Ishikawa (cell line): ENCODE measurements at regions not wholly inside any gene's neighbourhood (a gene's known extent, or its start where the extent isn't known, plus 50 kb on each side); places are given as distances from the start of the nearest gene placed in this dataset.

Source experiments
- CEBPB ChIP-seq: IDR thresholded peaks from 2 replicates; pipeline ENCODE4 v1.6.1; 2012
- CREB1 ChIP-seq: IDR thresholded peaks from 2 replicates; pipeline ENCODE4 v1.6.1; 2012; ENCODE audit warnings: low read depth
- EGR1 ChIP-seq: IDR thresholded peaks from 2 replicates; pipeline ENCODE4 v1.6.1; 2012
- EP300 ChIP-seq: IDR thresholded peaks from 2 replicates; pipeline ENCODE4 v1.6.1; 2012; ENCODE audit warnings: borderline replicate concordance
- FOXM1 ChIP-seq: IDR thresholded peaks from 2 replicates; pipeline ENCODE4 v1.6.1; 2012; ENCODE audit warnings: low read depth, borderline replicate concordance
- MAX ChIP-seq: IDR thresholded peaks from 2 replicates; pipeline ENCODE4 v1.6.1; 2012
- NFIC ChIP-seq: IDR thresholded peaks from 2 replicates; pipeline ENCODE4 v1.6.1; 2012
- RAD21 ChIP-seq: IDR thresholded peaks from 2 replicates; pipeline ENCODE4 v1.6.1; 2012; ENCODE audit warnings: low read depth
- REST ChIP-seq: IDR thresholded peaks from 2 replicates; pipeline ENCODE4 v1.6.1; 2012; ENCODE audit warnings: low read depth, mild to moderate bottlenecking
- TAF1 ChIP-seq: IDR thresholded peaks from 2 replicates; pipeline ENCODE4 v1.6.1; 2012; ENCODE audit warnings: low read depth, mild to moderate bottlenecking
- TCF12 ChIP-seq: IDR thresholded peaks from 2 replicates; pipeline ENCODE4 v1.6.1; 2012; ENCODE audit warnings: low read depth
- TEAD4 ChIP-seq: IDR thresholded peaks from 2 replicates; pipeline ENCODE4 v1.6.1; 2012
- USF1 ChIP-seq: IDR thresholded peaks from 2 replicates; pipeline ENCODE4 v1.6.1; 2012
- YY1 ChIP-seq: IDR thresholded peaks from 2 replicates; pipeline ENCODE4 v1.6.1; 2012; ENCODE audit warnings: low read depth
- ZBTB7A ChIP-seq: IDR thresholded peaks from 2 replicates; pipeline ENCODE4 v1.6.1; 2012; ENCODE audit warnings: low read depth

- TF ChIP-seq REST (no peak), TEAD4 (no peak), TCF12 (no peak), CEBPB (no peak), YY1 (no peak), RAD21 (no peak), TAF1 (no peak), ZBTB7A (no peak), EGR1 (no peak), CREB1 (no peak), NFIC (no peak), MAX (no peak), USF1 (no peak), FOXM1 (no peak), EP300 (no peak)
These were observed 110.2 kb upstream of the ACKR3 start for GRCh38 chr2:236459393-236459792.

GRCh38 chr2:236464140-236464539 is 105.5 kb upstream of the ACKR3 start:
- no peak for TF ChIP-seq NFIC
- no peak for TF ChIP-seq YY1
- no peak for TF ChIP-seq REST
- no peak for TF ChIP-seq TAF1
- no peak for TF ChIP-seq EGR1
- no peak for TF ChIP-seq TCF12
- peak; percentile 4; the same call in 1 of the 2 replicates for TF ChIP-seq CEBPB
- TF ChIP-seq TEAD4: no peak

GRCh38 chr2:236472720-236473495 is 96.7 kb upstream of the ACKR3 start:
- no peak for TF ChIP-seq EGR1
- no peak for TF ChIP-seq EP300
- TF ChIP-seq TCF12: no peak
- no peak for TF ChIP-seq USF1
- no peak for TF ChIP-seq CEBPB
- TF ChIP-seq REST: no peak
- no peak for TF ChIP-seq NFIC
- no peak for TF ChIP-seq FOXM1
- TF ChIP-seq MAX: no peak
- no peak for TF ChIP-seq TEAD4
- no peak for TF ChIP-seq CREB1
- TF ChIP-seq RAD21: no peak
- TF ChIP-seq ZBTB7A: no peak
- TF ChIP-seq TAF1: no peak
- TF ChIP-seq YY1: no peak

- TF ChIP-seq YY1 (no peak), NFIC (no peak), EP300 (no peak)
These were observed 95.9 kb upstream of the ACKR3 start for GRCh38 chr2:236473691-236474090.

GRCh38 chr2:236479814-236480213 is 89.8 kb upstream of the ACKR3 start:
- TF ChIP-seq TAF1 (no peak), CREB1 (no peak), TEAD4 (no peak), TCF12 (no peak)
